GM12865 (cell line): ENCODE measurements at regions not wholly inside any gene's neighbourhood (a gene's known extent, or its start where the extent isn't known, plus 50 kb on each side); places are given as distances from the start of the nearest gene placed in this dataset.

Experiments used
- DNase-seq: peaks from one replicate; pipeline ENCODE4 v3.0.0; 2010; ENCODE audit warnings: low read depth
- H3K4me3 ChIP-seq: 2 replicates; pipeline ENCODE4 v1.5.1; 2011; ENCODE audit warnings: mild to moderate bottlenecking, low read depth, low read length, control low read depth
- CTCF ChIP-seq: IDR thresholded peaks from 2 replicates; pipeline ENCODE4 v1.5.1; 2011; ENCODE audit warnings: low read length, control low read depth, low read depth, inconsistent platforms; ENCODE audit not compliant: insufficient read depth; ENCODE audit errors: missing control alignments

- TF ChIP-seq CTCF: no peak
- no peak for DNase-seq
- H3K4me3 ChIP-seq: no peak overlapping the region
Measured at GRCh38 chr15:70187331-70187730, 89.6 kb upstream of the TLE3 start.

- no peak for TF ChIP-seq CTCF
- no peak for DNase-seq
- no peak overlapping the region for H3K4me3 ChIP-seq
Measured at GRCh38 chr15:70186152-70186551, 88.4 kb upstream of the TLE3 start.

- DNase-seq: no peak
Measured at GRCh38 chr15:70185251-70185711, 87.6 kb upstream of the TLE3 start.

GRCh38 chr15:70182858-70183695 lies 85.4 kb upstream of the TLE3 start:
- no peak for TF ChIP-seq CTCF
- no peak for DNase-seq
- H3K4me3 ChIP-seq: no peak overlapping the region

More at GRCh38 chr15:70185251-70185711, 87.6 kb upstream of the TLE3 start:
- TF ChIP-seq CTCF: no peak
- no peak overlapping the region for H3K4me3 ChIP-seq

- DNase-seq: no peak
- H3K4me3 ChIP-seq: no peak overlapping the region
- no peak for TF ChIP-seq CTCF
Measured at GRCh38 chr15:70181626-70182255, 84.0 kb upstream of the TLE3 start.

- TF ChIP-seq CTCF: no peak
- no peak overlapping the region for H3K4me3 ChIP-seq
- DNase-seq: no peak
Measured at GRCh38 chr15:70180186-70180875, 82.6 kb upstream of the TLE3 start.
